HepG2 (cell line): ENCODE measurements at regions not wholly inside any gene's neighbourhood (a gene's known extent, or its start where the extent isn't known, plus 50 kb on each side); places are given as distances from the start of the nearest gene placed in this dataset.
A peak's percentile ranks its signal among the peaks of the same experiment; 100 is the strongest.

Source experiments
- ATAC-seq: fragments of 200-7000 bp; cut with Tn5 transposase; 3 replicates; pipeline ENCODE4 v1.9.1; 2020; ENCODE audit warnings: mild to moderate bottlenecking, moderate library complexity
- BruUV-seq: library from RNA; stranded (reverse); fragments of 400-500 nt; replicated peaks from 2 replicates; lab custom pipeline; 2021; lab: Mats Ljungman, UMichigan
- CTCF ChIA-PET: fragments of 300-600 bp; formaldehyde crosslinking; extraction: SDS; loops from one replicate; lab custom pipeline; 2021; ENCODE audit warnings: low total read pairs, inconsistent platforms, low intra/inter-chr PET ratio; lab: Yijun Ruan, JAX
- POLR2A ChIA-PET: fragments of 350-600 bp; sonication (Branson Sonifier 250); formaldehyde crosslinking; loops from one replicate; lab custom pipeline; 2020; ENCODE audit warnings: antibody characterized with exemption, inconsistent platforms; lab: Yijun Ruan, JAX
- DNase-seq: peaks from one replicate; pipeline ENCODE4 v3.0.0-alpha.2; 2015; ENCODE audit warnings: low spot score
- FAIRE-seq: peaks from 3 replicates; lab custom pipeline; 2011; peaks lifted over from hg19 to GRCh38; lab: Jason Lieb, UNC
- H2AFZ ChIP-seq: one replicate; pipeline ENCODE4 v1.6.1; 2011; ENCODE audit warnings: low read length, inconsistent platforms
- H3K27ac ChIP-seq: fragments of 300-600 bp; 3 replicates; pipeline ENCODE4 v1.8.0; 2011; ENCODE audit warnings: mixed run types, mild to moderate bottlenecking, mixed read lengths, low read length, inconsistent platforms; ENCODE audit not compliant: insufficient read depth; ENCODE audit errors: extremely low read length
- H3K27me3 ChIP-seq, 2 experiments: fragments of 200-600 bp in 1 of 2; 2 replicates in 1 of 2; 3 replicates in 1 of 2; pipeline versions ENCODE4 v1.6.0 to v1.8.0; 2011; ENCODE audit warnings: low read length in 2 of 2, mild to moderate bottlenecking in 2 of 2, moderate library complexity in 2 of 2, inconsistent platforms in 1 of 2; ENCODE audit not compliant: insufficient read depth in 2 of 2, control insufficient read depth in 1 of 2
- H3K36me3 ChIP-seq, 2 experiments: fragments of 200-600 bp in 1 of 2; replicated peaks in 1 of 2; 2 replicates in 1 of 2; 3 replicates in 1 of 2; pipeline versions ENCODE4 v1.5.1 to v1.8.0; 2011; ENCODE audit warnings: low read length in 2 of 2, inconsistent platforms in 1 of 2; ENCODE audit not compliant: insufficient read depth in 2 of 2, control insufficient read depth in 1 of 2
- H3K4me1 ChIP-seq: 2 replicates; pipeline ENCODE4 v1.5.1; 2012; ENCODE audit warnings: low read length, inconsistent platforms; ENCODE audit not compliant: insufficient read depth
- H3K4me2 ChIP-seq: 2 replicates; pipeline ENCODE4 v1.6.0; 2011; ENCODE audit warnings: low read depth, low read length, inconsistent platforms
- H3K4me3 ChIP-seq, 3 experiments: fragments of 200-600 bp in 1 of 3; sonication (generic), shearing (Covaris generic) in 1 of 3; replicated peaks in 1 of 3; 2 replicates each; pipeline ENCODE4 v1.5.1; 2011 to 2016; ENCODE audit warnings: low read length in 3 of 3, inconsistent platforms in 2 of 3, low read depth in 2 of 3, mild to moderate bottlenecking in 2 of 3, control low read depth in 1 of 3, mixed read lengths in 1 of 3; ENCODE audit not compliant: insufficient read depth in 1 of 3
- H3K79me2 ChIP-seq: one replicate; pipeline ENCODE4 v1.6.1; 2011; ENCODE audit warnings: low read length, inconsistent platforms; ENCODE audit not compliant: insufficient read depth
- H3K9ac ChIP-seq: 2 replicates; pipeline ENCODE4 v1.6.0; 2011; ENCODE audit warnings: mild to moderate bottlenecking, low read depth, low read length, inconsistent platforms; ENCODE audit not compliant: insufficient read depth
- H3K9me3 ChIP-seq: 2 replicates; pipeline ENCODE4 v1.5.1; 2012; ENCODE audit warnings: mild to moderate bottlenecking, low read length
- H4K20me1 ChIP-seq: 2 replicates; pipeline ENCODE4 v1.6.0; 2011; ENCODE audit warnings: inconsistent platforms, mild to moderate bottlenecking, low read length, moderate library complexity; ENCODE audit not compliant: insufficient read depth
- ISL2 ChIP-seq: sonication (generic); formaldehyde crosslinking; IDR thresholded peaks from 2 replicates; pipeline ENCODE4 v1.5.0; 2020; ENCODE audit warnings: missing genetic modification reagents
- MAFF ChIP-seq: IDR thresholded peaks from 2 replicates; pipeline ENCODE4 v1.6.1; 2011; ENCODE audit warnings: low read depth, low read length, improper control_type of control experiment
- MAFK ChIP-seq, 2 experiments: IDR thresholded peaks in 1 of 2; conservative IDR thresholded peaks in 1 of 2; 2 replicates each; pipeline ENCODE4 v1.6.1; 2011; ENCODE audit warnings: improper control_type of control experiment in 2 of 2, low read length in 2 of 2
- ZBTB39 ChIP-seq: sonication (generic); formaldehyde crosslinking; IDR thresholded peaks from 2 replicates; pipeline ENCODE4 v1.5.0; 2020; ENCODE audit warnings: missing genetic modification reagents
- WGBS: methylation state at CpG from one replicate; pipeline ENCODE4 v1.1.6; 2017; ENCODE audit warnings: low lambda C conversion rate; 5-methylcytosine and 5-hydroxymethylcytosine counted together
- in situ Hi-C: cut with HindIII; loops from 2 replicates; pipeline ENCODE4 v1.10.0; 2017; ENCODE audit warnings: low pct_unique_long_range_greater_than_20kb; ENCODE audit not compliant: extremely low pct_ligation_motif_present
- intact Hi-C: fragments of 100-400 bp; cut with micrococcal nuclease; formaldehyde crosslinking; loops from one replicate; pipeline ENCODE4 v1.10.0; 2022; ENCODE audit not compliant: unreplicated experiment

- H3K4me1 ChIP-seq = no peaks in the 10 kb centered on the region
- ChIA-PET POLR2A (no interaction called here), CTCF (no interaction called here)
- H3K27ac ChIP-seq = no peak overlapping the region
- intact Hi-C loops (no loop called here), in situ Hi-C loops (no loop called here)
- FAIRE-seq (no peak), ATAC-seq (no peak), DNase-seq (no peak)
- peak; percentile 38 to 80; a peak in 3 of 4 replicates for TF ChIP-seq MAFK (conservative IDR thresholded peaks at IDR 0.05 in 1 of 2, IDR thresholded peaks at IDR 0.05 in 1 of 2; ENCODE audit: low read length in 2 of 2)
- TF ChIP-seq ISL2 = no peak
- TF ChIP-seq MAFF = peak; percentile 50; the same call in 1 of the 2 replicates
- H3K9me3 ChIP-seq = no peaks in the 10 kb centered on the region
- H3K4me2 ChIP-seq = no peak overlapping the region
- H2AFZ ChIP-seq = no peak overlapping the region
- H4K20me1 ChIP-seq = no peaks in the 10 kb centered on the region
- no peak overlapping the region for H3K4me3 ChIP-seq
- H3K36me3 ChIP-seq = no peaks in the 10 kb centered on the region
- BruUV-seq = no TSS peak
- no peaks in the 10 kb centered on the region for H3K79me2 ChIP-seq
- WGBS = 56% methylated on average over 2 of the region's 2 CpGs
- no peaks in the 10 kb centered on the region for H3K27me3 ChIP-seq
- H3K9ac ChIP-seq = no peak overlapping the region
Observed at GRCh38 chr13:69551193-69551592, 556.4 kb upstream of the ATXN8OS start.

- H3K4me2 ChIP-seq = no peak overlapping the region
- ATAC-seq (no peak), DNase-seq (no peak), FAIRE-seq (no peak)
- POLR2A ChIA-PET = no interaction called here
- H3K27ac ChIP-seq = no peak overlapping the region
- no peak overlapping the region for H2AFZ ChIP-seq
- H3K9ac ChIP-seq = no peak overlapping the region
- in situ Hi-C loops (loop anchor here (10.0 to 25.0 kb wide), 3 partner anchors 307 to 1015 kb away; no protein-coding TSS in a partner anchor), intact Hi-C loops (no loop called here)
- TF ChIP-seq ZBTB39 (CRISPR knock-in tag) = no peak
- H3K4me3 ChIP-seq = no peak overlapping the region
- CTCF ChIA-PET = no interaction called here
- H3K79me2 ChIP-seq = no peaks in the 10 kb centered on the region
- H3K36me3 ChIP-seq = no peaks in the 10 kb centered on the region
- WGBS = 20% methylated on average over 1 of the region's 2 CpGs
- no peaks in the 10 kb centered on the region for H3K4me1 ChIP-seq
- H3K27me3 ChIP-seq = no peaks in the 10 kb centered on the region
- no TSS peak for BruUV-seq
- no peaks in the 10 kb centered on the region for H3K9me3 ChIP-seq
- H4K20me1 ChIP-seq = no peaks in the 10 kb centered on the region
Observed at GRCh38 chr13:69547780-69548179, 559.8 kb upstream of the ATXN8OS start.
